Occipital lobe (tissue), 1 donor: ENCODE measurements at regions not wholly inside any gene's neighbourhood (a gene's known extent, or its start where the extent isn't known, plus 50 kb on each side); places are given as distances from the start of the nearest gene placed in this dataset.

Experiments used
- DNase-seq: peaks from one replicate; lab custom pipeline; 2025; lab: John Stamatoyannopoulos, UW

DNA sequence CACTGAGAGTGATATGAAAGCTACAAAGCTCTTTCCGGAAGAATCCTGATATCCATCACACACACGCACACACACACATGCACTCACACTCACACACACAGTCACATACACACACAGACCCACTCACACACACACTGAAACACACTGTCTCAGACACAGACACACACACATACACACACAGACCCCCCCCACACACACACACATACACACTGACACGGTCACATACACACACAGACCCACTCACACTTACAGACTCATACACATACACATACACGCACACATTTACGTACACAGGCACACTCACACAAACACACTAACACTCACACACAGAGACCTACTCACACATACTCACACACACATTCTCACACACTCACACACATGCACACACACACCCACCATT lies 58.6 kb downstream of the LIG4 start:
- no peak for DNase-seq

DNA sequence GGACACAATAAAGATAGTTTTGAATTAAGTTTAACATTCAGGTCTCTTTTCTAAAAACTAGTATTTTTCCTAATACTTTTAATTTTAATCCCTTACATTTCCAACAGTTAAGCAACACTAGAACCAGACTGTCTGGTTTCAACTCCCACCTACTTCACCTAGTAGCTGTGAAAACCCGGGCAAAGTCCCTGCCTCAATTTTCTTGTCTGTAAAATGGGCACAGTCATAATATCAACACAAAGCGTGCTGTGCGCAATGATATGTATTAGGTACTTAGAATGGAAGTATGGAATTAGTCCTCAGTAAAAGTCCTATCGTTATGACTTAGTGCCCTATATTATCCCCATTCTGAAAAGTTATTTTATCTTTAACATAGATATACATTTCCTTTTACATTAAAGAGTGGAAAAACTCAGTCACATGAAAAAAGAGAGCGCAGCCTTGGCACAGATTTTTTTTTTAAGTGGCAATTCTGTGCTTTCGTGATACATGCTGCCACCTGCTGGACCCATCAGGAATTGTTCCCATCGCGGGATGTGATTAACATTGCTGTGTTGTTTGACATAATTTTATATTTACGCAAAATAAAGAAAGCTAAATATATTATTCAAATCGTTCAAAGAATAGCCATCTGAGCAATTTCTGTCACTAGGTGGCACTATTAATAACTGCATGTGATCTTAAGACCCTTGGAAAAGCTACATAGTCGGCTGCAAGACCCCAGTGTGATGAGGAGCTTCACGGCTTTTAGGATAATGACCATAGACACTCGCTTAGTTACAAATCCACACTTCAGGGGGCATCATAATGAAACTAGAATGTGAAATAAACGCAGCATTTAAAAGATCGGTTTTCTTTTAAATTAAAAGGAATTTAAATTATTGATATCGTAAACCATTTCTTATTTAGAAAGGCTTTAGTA lies 59.9 kb downstream of the LIG4 start:
- DNase-seq, result peak; percentile 2

DNA sequence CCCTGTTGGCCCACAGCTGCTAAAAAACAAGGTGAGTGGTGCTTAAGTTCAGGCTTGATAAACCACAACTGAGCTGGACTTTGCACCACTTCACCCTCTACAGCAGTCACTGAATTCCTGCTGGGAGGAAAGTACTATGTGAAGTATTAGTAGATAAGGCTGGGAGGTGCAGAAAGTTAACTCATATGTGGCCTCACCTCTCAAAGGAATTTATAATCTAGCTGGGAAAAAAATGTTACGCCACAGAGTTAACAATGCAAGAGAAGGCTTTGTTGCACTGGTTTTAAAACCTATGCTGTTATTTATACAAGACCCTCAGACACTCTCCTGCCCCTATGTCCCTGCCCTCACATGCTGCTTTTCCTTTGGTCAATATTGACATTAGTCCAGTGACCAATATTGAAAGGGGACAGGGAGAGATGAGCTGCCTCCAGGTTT lies 60.9 kb downstream of the LIG4 start:
- DNase-seq, result no peak

DNA sequence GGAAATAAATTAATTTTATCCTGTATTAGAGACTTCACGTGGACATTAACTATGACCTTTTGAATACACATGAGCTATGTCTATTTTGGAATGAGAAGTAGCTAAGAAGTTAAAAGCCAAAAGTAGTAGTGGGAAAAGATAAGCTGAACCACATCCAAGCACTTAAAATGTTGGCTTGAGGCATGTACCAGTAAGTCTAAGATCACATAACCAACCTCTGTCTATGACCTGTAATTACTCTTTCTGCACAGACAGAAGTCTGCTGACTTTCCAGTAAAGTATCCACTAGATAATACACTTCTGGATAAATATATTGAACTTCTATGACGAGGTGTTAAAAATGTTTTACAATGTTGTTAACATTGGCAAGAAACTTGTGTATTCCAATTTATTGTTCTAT lies 68.7 kb downstream of the LIG4 start:
- no peak for DNase-seq

DNA sequence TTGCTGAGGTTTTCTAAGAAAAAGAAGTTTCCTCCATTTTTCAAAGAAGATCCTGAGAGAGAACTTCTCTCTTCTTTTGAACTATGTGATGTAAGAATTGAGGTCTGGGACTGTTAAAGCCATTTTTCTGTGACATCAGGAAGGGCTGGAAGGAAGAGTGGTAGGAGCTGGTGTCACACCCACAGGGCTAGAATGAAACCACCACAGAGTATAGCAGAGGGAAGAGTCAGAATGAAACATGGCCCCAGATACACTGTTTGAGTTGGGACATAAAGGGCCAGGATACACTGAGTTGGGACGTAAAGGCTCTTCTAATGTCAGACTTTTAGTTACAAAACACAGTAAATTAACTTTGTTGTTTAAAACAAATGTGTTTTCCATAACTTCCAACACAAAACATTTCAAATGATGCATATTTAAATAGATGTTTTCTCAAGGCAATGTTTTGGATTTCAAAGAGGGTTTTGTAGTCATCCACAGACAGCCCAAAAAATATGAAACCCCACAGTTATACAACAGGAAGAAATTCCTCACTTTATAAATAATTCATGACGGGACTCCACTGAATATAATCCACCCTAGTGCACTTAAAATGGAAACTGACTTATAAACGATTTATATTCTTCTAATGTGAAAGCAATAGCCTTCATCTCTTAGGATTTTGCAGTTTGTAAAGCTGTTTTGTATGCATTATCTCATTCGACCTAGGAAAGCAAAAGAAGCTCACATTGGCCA lies 72.5 kb downstream of the LIG4 start:
- DNase-seq, result no peak

DNA sequence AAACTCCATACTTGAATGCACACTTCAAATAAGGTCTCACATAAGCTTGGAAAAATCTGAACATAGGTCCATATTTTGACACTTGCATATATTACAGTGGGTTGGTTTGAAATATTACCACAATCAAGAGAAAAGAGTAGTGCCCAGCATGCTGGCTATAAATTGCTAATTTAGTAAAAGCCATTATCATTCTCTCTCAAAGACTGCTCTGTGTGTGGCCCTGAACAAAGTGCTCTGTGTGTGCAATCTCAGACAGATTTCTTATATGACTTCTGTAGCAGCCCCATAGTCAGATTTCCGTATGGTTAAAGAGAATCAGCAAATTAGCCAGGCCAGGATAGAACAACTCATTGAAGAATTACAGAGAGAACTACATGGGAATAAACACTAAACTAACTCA lies 78.2 kb downstream of the LIG4 start:
- DNase-seq, result no peak

DNA sequence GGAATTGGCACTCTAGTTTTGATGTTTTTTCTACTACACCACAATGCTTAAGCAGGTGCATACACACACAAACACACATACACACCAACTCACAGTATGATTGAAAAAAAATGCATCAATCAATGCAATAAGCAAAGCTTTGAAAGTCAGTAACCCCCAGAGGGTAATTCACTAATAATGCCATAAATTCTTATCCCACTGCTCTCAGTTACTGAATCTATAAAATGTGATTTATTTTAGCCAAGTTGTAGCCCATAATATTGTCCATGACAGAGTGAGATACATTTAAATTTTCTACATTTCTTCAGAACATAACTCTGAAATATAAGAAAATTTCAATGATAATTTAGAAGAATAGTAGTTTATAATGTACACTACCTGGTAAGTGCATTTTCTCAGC lies 87.9 kb downstream of the LIG4 start:
- DNase-seq, result no peak

DNA sequence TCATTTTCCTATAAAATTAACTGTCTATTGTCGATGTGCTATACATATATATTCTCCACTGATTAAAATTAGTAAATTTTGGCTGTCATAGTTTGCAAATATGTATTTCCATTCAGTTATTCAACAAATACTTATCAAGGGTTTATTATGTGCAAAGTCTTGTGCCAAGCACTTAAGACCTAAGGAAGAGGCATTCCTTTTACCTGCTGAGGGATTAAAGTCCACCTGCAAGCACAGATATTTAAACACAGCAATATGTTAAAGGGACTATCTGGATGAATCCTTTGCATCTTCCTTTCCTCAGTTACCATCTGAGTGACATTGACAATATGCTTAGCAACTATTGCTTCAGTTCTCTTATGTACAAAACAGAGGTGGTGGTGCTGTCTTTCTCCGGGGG lies 89.3 kb downstream of the LIG4 start:
- no peak for DNase-seq

DNA sequence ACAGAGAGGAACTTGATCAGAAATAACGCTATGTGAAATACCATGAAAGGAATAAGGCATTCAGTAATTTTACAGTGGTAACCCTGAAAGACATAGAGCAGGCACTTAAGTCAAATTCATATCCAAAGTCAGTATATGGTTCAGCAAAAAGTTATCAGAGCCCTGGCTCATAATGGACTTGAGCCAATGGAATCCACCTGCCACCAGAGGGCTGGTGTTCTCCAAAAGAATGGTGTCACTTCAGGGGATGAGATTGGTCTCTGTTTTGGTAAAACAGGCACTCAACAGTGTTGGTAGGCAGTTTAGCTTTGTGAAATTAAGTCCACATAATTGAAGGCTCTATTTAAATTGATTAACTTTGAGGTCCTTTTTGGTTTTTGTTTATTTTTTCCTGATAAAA lies 93.9 kb downstream of the LIG4 start:
- DNase-seq, result no peak

DNA sequence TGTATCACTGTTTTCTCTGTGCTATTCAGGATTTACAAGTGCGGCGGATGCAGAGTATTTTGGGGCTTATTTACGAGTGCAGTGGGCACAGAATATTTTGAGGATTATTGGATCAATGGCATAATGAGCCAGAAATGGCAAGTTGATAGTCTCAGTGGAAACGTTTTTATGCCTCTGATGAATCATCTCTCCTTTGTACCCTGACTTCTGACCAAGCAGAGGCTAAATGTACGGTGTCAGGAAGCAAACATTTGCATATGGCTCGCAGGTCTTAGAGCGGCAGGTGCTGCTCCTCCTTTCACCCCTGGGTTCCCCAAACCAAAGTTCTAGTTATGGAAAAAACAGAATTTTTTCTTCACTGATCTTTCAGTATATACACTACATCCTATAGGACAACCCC lies 94.5 kb downstream of the LIG4 start:
- no peak for DNase-seq

DNA sequence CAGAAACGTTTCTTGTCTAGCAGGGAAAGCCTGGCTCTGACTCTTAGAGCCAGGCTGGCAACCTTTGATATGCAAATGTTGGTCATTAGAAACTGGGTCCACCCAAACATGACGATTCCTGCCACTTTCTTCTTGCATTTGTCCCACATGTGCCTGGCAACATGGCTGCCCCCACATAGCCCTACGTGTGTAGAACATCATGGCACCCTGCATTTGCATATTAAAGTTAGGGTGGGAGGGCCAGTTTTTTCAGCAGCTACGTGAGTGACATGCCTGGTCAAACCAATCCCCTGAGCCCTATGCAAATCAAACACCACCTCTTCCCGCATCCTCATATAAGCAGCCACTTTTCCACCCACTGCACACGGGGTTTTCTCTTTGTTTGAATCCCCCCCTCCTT lies 95.0 kb downstream of the LIG4 start:
- no peak for DNase-seq

DNA sequence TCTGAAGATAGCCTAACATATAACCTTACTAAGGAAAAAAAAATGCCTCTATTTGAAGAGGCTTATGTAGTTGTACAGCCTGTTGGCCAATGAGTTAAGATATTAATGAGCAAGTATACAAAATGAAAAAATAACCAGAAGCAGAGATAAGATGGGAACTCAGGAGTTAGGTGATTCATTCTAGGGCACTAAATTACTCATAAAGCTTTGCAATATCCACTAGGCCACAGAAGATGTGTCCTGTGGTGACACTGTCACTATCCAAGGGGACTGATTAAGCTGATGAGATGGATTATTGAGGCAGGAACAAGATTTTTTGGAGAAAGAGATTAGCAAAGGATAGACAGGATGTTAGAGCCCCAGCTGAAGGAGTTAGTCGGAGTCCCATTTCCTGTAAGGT lies 99.6 kb downstream of the LIG4 start:
- no peak for DNase-seq

DNA sequence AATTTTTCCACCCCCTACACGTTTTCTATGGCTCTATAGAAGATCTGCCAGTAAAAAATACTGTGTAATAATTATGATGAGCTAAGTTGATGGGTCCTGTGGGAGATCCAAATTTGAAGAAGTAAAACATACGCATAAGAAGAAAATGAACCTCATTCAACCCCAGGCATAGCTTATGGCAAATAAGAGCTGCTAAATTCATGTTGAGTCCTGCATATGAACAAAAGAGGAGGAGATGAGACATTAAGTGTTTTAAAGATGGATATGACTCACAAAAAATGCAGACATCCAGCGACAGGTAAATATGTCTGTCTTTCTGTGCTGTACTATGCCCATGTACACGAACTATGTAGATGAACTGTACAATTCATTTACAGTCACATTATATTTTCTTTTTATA lies 101.9 kb downstream of the LIG4 start:
- no peak for DNase-seq

DNA sequence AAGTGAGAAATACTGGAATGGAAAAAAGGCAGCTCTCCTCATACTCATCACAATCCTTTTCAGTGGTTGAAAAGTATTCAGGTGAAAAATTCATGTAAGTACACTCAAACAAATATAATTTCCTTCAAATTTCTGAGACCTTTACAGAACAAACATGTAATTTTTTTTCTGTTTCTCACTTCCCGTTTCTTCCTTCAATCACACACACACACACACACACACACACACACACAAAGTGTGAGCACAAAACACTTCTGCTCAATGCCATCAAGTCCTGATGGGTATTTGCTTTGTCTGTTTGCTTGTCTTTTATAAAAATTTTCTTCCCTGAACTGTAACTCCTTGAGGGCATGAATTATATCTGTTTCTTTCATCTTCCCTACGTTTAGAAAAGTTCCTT lies 110.6 kb downstream of the LIG4 start:
- no peak for DNase-seq

DNA sequence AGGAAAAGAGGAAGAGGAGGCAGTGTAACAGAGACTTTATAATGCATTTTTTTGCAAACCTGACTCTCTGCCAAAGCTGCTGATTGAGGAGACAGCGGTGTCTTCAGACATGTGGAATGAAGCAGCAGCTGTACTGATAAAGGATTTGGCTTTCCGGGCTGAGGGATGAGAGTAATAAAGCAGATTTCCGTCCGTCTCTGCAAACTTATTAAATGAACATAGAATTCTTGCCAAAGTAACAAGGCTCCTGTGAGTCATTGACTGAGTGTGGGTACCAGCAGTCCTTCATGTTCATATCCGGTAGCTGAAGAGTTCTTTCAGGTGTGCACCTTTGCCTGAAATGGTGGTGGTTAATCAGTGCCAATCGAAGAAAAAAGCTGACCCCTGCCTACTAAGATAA lies 112.6 kb downstream of the LIG4 start:
- no peak for DNase-seq

DNA sequence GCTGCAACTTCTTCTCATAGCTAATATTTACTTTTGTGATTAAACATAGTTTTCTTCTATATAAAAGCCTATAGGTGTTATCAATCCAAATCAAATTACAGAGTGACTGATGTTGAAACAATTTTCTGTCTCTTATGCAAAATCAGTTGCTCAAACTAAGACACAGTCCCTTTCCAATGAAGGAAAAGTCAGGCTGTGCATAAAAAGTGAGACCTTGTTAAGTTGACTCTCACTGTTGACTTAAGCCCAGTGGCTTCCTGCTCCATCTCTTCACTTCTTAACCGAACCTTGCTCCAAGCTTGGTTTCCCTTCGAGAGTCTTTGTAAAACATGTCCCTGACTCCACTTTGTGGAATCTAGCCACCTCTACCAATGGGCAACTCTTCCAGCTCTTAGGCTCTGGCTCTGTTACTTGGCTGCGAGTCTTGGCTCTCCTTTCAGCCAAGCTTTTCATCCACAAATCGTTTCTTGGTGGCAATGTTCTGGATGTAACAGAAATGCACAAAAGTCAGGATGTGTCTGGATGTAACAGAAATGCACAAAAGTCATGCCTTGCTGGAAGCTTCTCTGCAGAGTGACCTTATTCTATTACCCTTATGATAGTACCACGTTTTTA lies 118.9 kb downstream of the LIG4 start:
- no peak for DNase-seq

DNA sequence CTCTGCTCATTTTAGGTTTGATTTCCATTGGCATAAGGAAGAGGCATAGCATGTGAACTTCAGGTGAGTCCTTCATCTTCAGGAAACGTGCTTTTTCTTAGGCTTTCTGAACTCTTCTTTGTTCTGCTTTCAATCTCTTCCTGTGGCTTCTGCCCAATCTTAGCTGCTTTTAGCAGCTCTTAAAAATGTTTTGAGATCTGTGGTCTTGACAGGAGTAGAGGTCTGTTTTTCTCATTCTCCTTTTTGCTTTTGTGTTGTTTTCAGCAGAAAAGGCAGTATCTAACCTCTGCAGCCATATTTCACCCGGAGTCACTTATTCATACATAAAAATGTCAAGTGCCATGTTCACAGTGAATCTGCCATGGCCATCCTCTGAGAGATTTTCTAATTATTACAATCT lies 120.3 kb downstream of the LIG4 start:
- no peak for DNase-seq

DNA sequence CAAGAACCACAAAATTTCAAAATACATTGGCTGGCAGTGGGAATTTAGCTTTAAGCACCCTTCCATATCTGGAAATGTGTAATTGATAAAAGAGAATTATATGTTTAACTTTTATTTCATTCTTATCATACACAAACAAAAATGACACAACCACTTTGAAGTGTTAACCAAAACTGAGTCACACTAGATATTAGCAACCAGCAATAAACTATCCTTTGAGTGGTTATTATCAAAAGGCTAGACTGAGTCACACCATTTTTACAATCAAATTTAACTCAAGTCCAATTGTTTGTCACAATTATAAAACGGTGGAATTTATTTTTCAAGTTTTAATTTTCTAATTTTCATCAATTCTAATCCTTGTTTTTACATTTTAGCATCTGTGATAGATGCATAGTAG lies 121.7 kb downstream of the LIG4 start:
- DNase-seq, result no peak

DNA sequence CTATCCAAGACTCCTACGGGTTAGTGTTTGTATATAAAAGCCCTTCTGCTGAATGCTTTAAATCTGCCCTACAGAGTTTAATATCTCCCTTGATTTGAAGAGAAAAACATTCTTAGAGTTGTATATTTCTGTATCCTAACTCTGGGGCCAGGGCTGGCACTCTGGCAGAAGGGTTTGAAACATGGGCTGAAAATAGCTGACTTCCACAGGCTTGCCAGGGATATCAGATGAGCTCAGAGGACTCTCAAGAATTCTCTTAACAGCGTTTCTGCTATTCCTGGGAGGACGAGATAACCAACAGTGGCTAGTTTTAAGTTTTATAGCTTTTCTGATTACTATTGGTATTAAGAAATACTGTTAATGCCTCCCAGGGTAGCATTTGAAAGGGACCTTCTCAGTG lies 127.5 kb downstream of the LIG4 start:
- DNase-seq, result no peak

DNA sequence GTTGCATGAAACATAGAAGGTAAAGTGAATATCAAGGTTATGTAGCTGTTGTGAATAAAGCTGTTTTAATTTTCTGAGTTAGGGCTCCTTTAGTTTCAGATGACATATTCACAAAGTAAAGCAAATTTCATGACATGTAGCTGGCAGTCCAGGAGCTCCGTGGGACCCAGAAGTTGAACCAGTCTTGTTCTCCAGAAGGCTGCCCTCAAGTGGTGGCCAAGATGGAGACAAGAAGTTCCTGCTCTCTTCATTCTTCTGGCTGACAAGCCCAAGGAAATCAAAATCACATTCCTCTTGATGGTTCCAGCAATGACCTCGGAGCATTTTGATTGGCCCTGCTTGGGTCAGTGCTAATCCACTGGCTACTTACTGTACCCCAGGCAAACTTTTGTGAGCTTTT lies 128.7 kb downstream of the LIG4 start:
- no peak for DNase-seq

DNA sequence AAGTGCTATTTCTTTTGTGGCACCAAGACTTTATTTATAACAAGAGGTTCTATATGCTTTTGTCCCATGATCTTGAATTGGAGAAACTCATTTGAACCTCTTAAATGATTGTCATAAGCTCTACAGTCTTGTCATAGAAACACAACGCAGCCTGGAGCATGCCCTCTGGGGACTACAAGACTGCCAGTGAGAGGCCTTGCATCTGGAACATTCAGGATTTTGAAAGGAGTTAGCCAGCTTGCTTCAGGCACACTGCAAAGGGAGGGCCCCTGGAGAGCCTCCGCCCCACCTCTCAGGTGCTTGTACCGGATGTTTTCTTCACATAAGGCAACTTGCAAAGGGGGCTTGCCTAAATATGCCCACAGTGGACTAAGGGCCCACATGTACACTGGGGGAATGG lies 130.5 kb downstream of the LIG4 start:
- DNase-seq, result no peak

DNA sequence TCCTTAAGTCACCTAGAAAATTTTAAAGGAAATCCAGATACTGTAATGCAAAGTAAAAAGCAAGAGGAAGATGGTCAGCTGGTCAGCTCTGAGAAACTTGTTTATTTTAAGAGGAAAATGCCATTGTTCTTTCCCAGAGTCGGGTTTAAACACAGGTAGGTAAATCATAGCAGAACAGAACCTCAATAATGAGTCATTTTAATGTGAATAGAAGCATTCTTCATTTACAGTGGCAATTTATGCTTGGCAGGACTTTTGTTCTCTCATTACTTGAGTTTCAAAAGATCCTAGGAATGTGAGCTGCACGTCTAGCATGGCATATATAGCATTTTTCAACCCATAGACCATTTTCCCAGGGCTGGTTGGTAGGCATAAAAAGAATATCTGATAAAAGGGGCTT lies 132.3 kb downstream of the LIG4 start:
- DNase-seq, result no peak

DNA sequence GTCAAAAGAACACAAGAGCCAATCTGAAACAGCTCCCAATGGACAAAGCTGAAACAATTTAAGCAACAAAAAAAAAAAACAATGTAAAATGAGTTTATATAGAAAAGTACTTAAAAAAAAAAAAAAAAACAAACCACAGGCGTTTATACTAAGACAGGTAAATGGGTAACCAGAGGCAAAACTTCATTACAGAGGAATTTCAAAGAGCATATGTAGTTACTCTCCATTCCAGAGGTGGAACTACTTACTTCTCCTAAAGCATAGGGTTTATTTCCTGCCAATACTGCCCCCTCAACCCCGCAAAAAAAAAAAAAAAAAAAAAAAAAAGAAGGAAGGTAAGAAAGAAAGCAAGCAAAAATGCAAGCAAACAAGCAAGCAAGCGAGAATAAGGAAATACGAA lies 132.9 kb downstream of the LIG4 start:
- no peak for DNase-seq
